Stimulated activated CD8-positive, alpha-beta memory T cell treated with anti-CD3 and anti-CD28 coated beads, Interleukin-7, amount 100 ng/mL, for 4 hours (primary cell): ENCODE measurements at regions not wholly inside any gene's neighbourhood (a gene's known extent, or its start where the extent isn't known, plus 50 kb on each side); places are given as distances from the start of the nearest gene placed in this dataset.
A peak's percentile ranks its signal among the peaks of the same experiment; 100 is the strongest.
"Not testable (repeated sequence)": the region's sequence is repeated elsewhere in the genome, so short reads cannot be mapped to it uniquely, and the experiment has no call there.

Source experiments
- DNase-seq, 2 donors: peaks; one replicate each; pipeline ENCODE4 v3.0.0-alpha.2; 2020; ENCODE audit warnings: low read depth in 2 of 2

DNA sequence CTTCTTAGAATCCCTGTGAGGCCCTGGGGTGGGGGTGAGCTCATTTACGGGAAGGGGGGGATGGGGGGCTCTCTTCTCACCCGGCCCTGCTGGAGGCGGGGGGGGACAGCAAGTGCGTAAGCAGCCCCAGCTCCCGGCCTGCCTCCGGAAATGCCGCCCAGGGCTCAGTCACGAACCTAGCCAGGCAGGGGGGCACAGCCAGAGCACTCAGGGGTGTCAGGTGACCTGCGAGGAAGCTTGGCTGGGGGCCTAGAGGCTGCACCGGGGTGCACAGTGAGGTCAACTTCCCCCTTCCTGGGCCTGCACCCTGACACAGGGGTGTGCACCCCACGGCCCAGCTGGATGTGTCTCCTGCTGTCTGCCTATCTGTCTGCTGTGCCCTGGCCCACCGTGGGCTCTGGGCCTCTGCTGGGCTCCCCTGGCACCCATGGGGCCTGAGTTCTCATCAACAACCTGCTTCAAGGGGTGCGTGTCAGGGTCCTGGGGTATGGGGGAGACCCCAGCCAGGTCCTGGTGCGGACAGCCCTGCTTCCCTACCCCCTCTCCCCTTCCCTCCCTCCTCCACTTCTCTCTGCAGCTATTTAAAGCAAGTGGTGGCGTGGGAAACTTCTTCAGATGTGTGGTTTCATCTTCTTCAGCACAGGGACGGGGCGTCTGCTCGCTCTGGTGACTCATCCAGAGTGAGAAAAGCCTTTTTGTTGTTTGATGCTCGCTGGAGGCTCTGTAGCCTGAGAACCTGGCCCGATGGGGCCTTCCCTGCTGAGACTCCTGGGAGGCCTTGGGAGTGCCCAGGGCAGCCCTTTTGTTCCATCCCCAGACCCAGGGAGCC, 92.5 kb upstream of the RUNX3 start:
- peak; percentile 93 to 97 for DNase-seq

DNA sequence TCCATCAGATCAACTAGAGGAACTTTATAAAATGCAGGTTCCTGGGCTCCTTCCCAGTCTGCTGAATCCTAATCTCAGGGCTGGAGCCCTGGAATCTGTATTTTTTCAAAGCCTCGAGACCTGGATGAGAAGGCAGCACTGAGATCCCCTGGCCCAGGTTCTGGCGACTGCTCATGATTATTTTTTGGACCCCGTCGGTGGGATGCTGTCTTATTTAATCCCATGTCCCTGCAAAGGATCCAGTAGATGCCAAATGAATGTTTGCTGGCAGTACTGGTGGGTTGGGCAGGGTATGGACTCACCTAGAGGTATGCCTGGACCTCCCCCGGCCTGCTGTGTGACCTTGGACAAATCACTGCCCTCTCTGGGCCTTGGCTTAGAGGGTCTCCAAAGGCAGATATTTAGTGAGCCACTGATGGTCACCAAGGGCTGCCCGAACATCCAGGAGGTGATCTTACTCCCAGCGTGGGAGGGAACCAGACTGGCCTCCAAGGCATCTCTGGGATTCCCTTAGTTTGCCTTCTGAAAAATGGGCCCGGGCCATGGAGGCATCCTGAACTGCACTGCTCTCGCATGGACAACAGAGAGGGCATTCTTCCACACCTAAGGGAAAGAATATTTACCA, 91.6 kb upstream of the RUNX3 start:
- no peak for DNase-seq

DNA sequence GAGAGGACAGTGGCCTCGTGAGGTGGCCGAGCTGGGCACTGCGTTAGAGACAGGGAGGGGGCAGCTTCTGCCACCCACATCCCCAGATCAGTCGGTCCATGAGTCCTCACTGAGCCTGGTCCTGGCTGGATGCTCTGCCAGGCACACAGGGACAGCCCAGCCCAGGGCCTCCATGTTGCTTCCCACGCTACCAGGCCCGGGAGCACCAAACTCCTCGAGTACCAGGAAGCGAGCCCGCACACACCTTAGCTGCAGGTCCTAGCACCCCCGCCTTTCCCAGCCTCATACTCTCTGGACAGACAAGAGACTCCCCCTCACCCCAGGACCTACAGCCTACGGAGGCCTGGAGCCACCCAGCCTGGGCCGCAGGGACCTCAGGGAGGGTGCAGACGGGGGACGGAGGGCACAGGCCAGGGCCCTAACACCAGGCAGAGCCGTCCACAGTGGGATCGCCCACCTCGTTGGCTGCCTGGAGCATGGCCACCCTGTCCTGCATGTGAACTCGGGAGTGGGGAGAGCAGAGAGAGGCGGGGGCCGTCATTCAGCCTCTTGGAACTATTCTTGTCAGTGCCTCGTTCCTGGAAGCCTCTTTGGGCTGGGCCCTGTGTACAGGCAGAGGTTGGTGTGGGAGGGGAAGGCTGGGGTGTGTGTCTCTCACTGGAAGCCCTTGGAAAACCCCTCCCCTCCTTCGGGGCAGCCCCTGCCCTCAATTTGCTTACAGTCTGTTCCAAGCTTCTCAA, 90.9 kb upstream of the RUNX3 start:
- peak in 1 of 2 donors; percentile 43 for DNase-seq

DNA sequence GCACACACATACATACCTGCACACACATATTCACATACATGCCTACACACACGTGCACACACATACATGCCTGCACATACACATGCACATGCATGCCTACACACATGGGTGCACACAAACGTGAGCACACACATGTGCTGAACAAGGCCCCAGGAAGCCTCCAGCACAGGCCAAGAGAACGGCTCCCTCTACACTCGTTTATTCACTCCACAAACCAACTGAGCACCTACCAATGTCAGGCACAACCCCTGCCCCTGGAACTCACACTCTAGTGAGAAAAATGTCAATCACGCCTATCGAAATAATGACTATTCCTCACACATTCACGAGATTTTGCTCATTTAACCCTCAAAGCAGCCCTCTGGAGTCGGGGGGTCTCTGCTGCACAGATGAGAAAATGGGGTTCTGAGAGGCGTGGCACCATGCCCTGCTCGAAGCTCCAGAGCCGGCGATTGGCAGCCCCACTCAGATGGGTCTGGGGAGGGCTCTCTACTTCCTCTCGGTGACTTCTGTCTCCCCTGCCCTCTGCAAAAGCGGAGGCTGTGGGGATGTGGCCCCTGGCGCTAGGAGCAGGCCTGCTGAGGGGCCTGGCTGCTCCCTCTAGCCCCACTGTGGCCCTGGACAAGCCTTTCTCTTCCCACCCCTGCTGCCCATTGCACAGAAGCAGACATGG, 90.2 kb upstream of the RUNX3 start:
- DNase-seq = no peak

DNA sequence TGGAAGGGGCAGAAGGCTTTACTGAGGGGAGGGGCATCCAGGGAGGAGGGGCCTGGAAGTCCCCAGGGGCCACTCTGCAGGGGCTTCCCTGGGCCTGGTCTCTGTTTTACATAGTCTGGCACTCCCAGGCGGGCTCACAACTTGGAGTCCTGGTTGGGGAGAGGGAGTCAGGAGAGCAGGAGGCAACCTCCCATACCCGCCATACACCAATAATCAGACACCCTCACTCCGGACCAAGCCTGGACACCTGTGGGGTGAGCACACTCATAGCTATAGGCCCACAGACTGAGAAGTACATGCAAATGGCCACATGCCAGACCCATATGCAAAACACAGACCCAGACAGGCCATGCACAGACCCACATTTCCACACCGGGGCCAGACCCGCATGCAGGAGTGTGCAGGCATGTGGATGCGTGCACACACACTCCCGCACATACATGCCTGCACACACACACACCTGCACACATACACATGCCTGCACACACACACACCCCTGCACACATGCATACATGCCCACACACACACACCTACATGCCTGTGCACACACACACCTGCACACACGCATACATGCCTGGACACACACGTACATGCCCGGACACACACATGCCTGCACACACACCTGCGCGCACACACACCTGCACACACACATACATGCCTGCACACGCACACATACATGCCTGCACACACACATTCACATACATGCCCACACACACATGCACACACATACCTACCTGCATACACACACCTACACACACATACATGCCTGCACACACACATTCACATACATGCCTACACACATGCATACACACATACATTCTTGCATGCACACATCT, 89.5 kb upstream of the RUNX3 start:
- DNase-seq = no peak

DNA sequence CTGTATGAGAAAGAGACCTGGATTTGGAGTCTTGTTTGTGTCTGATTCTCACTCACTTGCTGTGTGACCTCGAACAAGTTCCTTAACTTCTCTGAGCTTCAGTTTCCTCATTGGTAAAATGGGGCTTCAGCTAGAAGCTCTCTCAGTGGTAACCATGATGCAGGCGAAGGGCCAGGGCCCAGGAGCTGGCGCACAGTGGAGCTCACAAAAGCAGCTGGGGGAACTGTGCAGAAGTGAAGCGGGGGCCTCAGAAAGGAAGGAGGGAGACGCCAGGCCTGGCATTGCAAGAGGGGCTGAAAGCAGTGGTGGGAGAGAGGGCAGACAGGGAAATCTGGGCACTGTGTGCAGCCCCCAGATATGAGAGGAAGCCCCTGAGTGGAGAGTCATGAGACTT, 88.9 kb upstream of the RUNX3 start:
- DNase-seq = no peak

DNA sequence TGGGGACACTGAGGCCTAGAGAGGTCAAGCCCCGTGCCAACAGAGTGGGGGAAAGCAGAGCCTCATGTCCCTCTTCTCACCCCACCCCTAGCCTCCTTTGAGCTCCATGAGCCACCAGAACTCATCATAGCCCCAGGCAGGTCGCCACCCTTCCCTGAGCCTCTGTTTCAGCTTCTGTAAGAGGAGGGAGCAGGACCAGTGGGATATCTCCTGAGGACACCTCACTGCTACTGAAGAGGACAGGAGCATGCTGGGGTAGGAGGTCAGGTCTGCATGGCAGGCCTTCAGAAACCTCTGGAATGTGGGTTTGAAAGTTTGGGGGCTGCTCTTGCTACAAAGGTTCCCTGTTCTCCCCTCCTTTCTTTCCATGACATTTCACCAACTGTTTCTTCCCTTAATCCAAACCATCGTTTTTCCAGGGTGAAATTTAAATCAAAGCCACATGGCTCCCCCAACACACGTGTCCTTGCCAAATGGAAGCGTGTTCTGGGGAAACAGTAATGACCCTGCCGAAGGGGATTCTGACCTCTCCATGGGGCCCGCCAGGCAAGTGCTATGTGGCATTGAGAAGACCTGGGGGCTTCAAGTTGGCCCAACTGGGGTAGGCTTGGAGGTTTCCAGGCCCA, 88.1 kb upstream of the RUNX3 start:
- no peak for DNase-seq

DNA sequence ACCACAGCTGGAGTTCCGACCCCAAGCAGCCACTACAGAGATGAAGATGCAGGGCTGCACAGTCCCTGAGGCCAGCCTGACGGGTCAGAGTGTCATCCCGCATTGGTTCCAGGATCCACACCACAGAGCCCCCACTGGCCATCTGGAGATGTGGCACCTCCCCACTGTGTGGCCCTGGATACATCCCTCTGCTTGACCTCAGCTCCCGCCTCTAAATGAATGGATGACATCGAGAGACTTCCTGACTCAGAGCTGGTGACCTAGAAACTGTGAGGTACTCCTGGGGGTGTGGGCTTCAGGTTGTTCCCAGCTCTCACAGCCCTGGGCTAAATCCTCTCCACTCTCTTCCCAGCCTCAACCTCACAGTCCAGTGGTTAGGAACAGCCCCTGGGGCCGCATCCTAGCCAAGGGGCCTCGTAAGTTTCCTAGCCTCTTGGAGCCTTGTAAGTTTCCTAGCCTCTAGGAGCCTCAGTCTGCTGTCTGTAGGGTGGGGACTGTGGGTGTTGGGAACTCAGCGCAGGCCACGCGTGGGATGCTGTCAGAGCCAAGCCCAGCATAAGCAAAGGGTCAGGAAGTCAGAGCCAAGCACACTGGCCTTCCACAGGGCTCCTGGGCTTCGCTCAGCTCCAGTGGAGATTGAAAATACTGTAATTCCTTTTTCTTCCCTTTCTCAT, 87.5 kb upstream of the RUNX3 start:
- DNase-seq = no peak

DNA sequence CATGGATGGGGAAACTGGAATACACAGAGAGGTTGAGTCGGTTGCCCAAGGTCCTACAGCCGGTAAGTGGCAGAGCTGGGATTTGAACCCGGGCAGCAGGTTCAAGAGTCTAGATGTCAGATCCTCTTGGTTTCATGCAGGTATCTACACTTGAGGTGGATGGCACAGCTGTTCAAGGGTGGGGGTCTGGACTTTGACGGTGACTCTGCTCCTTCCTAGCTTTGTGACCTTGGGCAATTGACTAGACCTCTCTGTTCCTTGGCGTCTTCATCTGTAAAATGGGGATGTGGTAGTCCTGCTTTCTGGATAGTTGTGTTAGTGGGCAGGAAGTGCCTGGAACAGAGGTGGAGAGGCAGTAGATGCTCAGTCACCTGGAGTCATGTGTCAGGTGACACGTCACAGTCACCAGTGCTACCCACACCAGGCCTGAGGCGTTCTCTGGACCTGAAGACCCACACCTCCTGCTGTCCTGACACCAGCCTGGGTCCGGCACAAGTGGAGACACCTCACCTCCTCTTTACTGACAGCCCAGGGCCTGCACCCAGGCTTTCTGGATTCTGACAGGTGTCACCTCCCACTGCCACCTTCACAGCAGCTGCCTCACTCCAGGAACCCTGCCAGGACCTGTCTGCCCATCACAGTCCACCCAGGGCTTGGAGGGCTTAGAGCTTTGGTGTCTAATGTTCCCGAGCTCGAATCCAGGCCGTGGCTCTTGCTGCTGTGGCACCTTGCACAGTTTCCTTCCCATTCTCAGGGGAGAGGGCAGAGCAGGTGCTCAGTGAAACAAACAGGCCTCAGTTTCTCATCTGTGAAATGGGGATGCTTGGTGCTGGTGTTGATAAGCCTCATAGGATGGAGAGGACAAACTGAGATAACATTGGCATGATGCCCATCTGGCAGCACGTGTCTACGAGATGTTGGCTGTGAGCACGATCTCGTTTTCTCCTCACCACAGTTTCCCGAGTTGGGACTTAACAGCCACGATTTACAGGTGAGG, 83.2 kb upstream of the RUNX3 start:
- DNase-seq = no peak

DNA sequence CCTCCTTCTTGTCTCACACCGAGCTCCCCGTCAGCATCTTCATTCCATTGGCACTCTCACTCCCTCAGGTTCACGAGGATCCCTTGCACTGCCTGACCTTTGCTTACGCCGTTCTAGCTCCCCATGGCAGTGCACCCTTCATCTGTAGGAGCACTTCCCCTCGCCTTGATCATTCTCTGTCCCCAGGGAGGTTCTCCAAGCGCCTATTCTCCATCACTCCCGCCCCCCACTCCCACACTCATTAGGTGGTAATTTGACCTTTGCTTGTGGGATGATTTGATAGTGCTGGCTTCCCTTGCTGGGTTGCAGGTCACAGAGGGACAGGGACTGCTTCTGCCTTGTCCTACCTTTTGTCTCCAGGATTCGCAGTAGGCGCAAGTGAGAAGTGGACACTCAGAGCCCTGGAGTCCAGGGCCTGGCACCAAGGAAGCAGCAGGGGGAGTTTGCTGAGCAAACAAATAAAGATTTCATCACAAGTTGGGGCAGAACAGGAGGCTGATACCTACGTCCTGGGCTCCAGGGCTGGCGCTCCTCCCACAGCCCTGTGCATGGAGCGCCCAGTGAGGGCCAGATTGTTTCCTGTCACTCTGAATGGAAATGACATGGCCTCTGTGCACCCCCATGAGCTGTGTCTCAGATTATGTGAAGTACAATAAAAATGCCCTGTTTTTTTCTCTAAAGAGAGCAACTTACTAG, 82.0 kb upstream of the RUNX3 start:
- no peak for DNase-seq

DNA sequence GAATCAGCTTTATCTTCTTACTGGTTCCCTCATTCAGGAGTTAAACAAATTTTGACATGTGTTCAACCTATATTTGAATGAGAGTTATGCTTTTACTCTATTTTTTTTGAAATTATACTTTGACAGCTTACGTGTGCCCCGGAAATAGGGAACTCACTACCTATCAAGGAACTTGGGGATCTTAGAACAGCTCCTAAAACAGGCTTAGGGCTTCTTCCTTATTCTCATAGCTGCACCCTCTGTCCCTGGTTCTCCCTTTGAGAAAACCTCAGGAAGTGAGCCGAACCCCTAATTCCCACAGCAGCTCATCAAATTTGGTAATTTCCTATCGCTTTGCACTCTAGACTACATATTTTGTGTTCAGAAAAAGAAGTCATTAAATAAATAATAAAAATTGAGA, 81.2 kb upstream of the RUNX3 start:
- DNase-seq = no peak

DNA sequence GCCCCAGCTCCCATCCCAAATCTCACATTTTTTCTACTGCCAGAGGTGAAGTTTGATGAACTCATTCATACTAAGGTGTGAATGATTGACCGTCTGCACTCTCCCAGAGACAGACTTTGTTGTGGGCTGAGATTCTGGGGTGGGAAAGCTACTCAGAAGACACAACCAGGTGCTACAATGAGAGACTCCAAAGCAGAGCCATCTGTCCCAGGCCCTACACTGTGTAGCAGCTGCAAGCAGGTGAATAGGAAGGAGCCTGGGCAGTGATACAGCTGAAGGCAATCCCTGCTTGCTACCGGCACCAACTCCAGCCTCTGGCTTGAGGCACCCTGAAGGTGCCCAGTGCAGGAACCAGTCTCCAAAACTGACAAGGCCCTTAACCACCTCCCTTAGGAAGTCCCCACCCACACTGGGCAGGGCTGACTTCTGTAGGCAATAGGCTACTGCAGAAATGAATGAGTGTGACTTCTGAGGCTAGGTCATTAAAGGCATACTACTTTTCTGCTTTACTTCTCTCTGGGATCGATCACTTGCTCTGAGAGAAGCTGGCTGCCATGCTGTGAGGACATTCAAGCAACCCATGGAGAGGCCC, 79.7 kb upstream of the RUNX3 start:
- no peak for DNase-seq

DNA sequence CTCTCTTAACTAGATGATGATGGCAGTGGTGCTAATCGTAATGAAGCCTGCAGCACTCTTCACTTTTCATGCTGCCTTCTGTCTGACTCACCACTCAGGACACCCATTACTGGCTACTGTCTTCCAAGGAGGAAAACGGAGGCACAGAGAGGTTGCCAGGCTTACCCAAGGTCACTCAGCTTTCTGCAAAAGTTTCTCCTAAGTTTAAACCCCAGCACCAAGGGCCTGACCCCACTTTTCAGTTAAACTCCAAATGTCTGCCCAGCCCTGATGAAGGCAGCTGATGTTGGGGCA, 78.1 kb upstream of the RUNX3 start:
- DNase-seq = no peak

DNA sequence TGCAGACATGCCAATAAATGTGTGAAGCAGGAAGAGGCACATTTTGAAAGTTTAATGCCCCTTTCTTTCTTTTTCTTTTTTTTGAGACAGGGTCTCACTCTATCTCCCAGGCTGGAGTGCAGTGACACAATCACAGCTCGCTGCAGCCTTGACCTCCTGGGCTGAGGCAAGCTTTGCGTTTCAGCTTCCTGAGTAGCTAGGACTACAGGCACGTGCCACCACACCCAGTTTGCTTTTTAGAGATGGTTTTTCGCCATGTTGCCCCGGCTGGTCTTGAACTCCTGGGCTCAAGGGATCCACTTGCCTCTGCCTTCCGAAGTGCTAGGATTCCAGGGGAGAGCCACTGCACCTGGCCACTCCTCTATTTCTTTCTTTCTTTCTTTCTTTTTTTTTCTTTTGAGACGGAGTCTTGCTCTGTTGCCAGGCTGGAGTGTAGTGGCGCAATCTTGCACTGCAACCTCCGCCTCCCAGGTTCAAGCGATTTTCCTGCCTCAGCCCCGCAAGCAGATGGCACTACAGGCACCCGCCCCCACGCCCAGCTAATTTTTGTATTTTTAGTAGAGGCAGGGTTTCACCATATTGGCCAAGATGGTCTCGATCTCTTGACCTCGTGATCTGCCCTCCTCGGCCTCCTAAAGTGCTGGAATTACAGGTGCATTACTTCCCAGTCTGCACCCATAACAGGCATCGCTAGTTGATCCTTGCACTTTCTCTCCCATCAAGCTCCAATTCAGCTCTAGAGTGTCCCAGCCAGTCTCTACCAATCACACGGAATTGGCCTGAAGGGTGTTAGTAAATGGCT, 77.5 kb upstream of the RUNX3 start:
- not testable (repeated sequence) for DNase-seq

DNA sequence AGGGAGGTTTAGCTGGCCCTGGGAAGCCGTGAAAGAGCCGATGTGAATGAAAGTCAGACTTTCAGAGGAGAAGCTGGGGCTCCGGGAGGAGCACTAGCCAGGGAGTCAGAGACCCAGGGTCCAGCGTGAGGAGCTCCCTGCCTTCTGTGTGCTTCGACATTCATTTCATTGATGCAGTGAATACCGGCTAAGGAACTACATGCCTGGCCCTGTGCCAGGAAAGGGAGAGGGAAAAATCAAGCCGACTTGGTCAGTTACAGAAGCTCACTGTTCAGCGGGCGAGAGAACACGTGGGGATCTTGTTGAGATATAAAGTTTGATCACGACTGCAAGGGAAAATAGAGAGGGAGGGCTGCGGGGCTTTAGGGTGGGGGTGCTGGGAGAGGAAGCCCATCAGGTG, 76.7 kb upstream of the RUNX3 start:
- no peak for DNase-seq

DNA sequence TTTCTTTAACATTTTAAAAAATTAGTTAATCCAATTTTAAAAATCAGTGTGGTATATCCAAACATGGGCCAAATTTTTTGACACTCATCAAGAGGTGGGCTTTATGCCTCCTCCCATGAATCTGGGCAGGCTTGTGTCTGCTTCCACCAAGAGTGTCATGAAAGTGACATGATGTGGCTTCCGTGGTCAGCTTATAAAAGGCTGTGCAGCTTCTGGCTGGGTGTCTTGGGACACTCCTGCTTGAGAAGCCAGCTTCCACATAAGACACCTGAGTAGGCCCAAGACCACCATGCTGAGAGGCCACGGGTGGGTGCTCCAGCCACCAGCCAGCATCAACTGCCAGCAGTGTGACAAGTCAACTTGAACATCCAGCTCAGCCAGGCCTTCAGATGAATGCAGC, 74.3 kb upstream of the RUNX3 start:
- DNase-seq = no peak

DNA sequence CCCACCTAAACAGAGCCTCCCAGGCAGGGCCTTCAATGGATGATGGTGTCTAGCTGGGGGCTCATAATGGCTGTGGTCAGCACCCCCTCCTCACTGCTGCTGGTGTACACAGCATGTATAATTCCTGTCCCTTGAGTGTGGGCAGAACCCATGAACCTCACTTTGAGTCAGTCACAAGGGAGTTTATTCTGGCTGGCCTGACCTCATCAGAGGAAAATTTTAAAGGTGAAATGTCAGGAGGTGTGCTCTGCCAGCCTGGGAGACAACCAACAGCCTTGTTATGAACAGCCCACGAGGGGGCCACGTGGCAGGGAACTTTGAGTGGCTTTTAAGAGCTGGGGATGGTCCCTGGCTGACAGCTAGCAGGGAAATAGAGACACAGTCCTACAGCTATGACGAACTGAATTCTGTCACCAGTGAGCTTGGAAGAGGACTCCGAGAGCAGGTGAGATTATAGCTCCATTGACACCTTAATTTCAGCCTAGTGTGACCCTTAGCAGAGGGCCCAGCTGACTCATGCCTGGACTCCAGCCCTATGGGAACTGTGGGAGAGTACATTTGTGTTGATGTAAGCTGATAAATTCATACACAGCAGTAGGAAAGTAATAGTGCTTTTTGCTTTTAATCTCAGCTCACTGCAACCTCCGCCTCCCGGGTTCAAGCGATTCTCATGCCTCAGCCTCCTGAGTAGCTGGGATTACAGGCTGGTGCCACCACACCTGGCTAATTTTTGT, 73.5 kb upstream of the RUNX3 start:
- DNase-seq = peak in 1 of 2 donors; percentile 40
